GM12892 (cell line): ENCODE measurements at regions not wholly inside any gene's neighbourhood (a gene's known extent, or its start where the extent isn't known, plus 50 kb on each side); places are given as distances from the start of the nearest gene placed in this dataset.

Experiments used
- DNase-seq: peaks from one replicate; pipeline ENCODE4 v3.0.0; 2011; ENCODE audit not compliant: insufficient read length
- FAIRE-seq: peaks from 2 replicates; lab custom pipeline; 2011; peaks lifted over from hg19 to GRCh38; lab: Jason Lieb, UNC
- POLR2A ChIP-seq: IDR thresholded peaks from 2 replicates; pipeline ENCODE4 v1.6.1; 2011; ENCODE audit warnings: low read depth, low read length, control low read depth
- POLR2AphosphoS5 ChIP-seq: IDR thresholded peaks from 2 replicates; pipeline ENCODE4 v1.6.1; 2011; ENCODE audit warnings: low read depth, low read length, control low read depth
- TAF1 ChIP-seq: IDR thresholded peaks from 2 replicates; pipeline ENCODE4 v1.6.1; 2011; ENCODE audit warnings: low read depth, mild to moderate bottlenecking, control low read depth, low read length, borderline replicate concordance

GRCh38 chr14:42742084-42742483 is 1135.4 kb downstream of the LRFN5 start:
- DNase-seq (no peak), FAIRE-seq (no peak)
- TF ChIP-seq TAF1 (no peak), POLR2A (no peak), POLR2AphosphoS5 (no peak)

GRCh38 chr14:42736408-42736807 is 1129.7 kb downstream of the LRFN5 start:
- no peak for FAIRE-seq

GRCh38 chr14:42734041-42734440 is 1127.4 kb downstream of the LRFN5 start:
- FAIRE-seq (no peak), DNase-seq (no peak)
- TF ChIP-seq TAF1 (no peak), POLR2AphosphoS5 (no peak), POLR2A (no peak)

More at GRCh38 chr14:42736408-42736807, 1129.7 kb downstream of the LRFN5 start:
- no peak for DNase-seq
- no peak for TF ChIP-seq POLR2AphosphoS5
- TF ChIP-seq POLR2A = no peak
- TF ChIP-seq TAF1 = no peak

DNA sequence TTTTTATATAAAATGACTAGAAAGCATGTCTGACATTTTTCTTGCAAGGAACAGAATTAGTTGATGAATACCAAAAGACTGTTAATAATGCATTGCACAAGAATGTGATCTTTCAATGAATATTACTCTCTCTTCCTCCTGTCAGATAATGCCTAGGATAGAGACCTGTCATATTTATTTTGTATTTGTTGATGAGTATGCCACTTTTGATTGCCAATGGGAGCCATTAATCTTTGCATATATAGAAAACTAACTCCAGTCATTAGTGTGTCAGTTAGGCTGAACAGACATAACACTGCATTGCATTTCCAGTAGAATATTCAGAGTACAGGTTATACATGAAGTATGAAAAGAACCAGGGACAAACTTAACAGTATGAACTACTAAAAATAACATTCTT is 1125.3 kb downstream of the LRFN5 start:
- FAIRE-seq (no peak), DNase-seq (no peak)
- no peak for TF ChIP-seq POLR2AphosphoS5
- TF ChIP-seq TAF1 = no peak

DNA sequence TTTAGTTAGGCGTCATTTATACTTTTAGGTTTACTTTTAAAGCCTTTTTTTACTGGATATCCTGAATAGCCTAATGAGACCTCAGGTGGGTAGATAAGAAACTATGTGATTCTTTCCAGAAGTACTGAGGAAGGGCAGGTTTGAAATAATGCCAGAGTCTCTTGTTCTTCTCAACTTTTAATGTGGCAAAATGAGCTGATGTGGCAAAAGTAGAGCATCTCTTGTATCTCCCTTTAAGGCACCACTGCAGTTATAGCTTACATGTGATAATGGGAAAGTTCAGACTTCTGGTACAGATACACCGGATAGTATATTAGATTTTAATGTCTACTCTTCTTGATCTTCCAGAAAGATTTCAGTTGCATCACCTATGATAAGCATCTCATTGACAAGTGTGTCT is 1124.8 kb downstream of the LRFN5 start:
- TF ChIP-seq TAF1 = no peak
- no peak for TF ChIP-seq POLR2A
- TF ChIP-seq POLR2AphosphoS5 = no peak
- FAIRE-seq (no peak), DNase-seq (no peak)

DNA sequence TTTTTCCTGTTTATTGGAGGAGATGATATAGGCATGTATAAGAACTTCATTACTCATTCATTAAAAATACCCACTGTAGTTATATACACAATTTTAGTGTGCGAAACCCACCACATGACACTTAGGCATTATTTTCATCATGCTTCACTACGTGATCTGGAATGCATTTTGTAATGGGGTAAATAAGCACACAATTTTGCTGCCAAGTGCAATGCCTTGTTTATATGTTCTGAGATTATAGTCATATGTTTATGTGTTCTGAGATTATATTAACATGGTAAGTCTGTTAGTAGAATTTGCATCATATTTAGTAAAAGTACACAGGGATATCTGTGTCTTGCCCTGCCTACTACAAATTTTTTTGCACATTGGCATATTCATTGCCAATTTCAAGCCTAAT is 1123.0 kb downstream of the LRFN5 start:
- DNase-seq = no peak
- FAIRE-seq = no peak
- TF ChIP-seq TAF1 = no peak
- TF ChIP-seq POLR2A = no peak
- no peak for TF ChIP-seq POLR2AphosphoS5

DNA sequence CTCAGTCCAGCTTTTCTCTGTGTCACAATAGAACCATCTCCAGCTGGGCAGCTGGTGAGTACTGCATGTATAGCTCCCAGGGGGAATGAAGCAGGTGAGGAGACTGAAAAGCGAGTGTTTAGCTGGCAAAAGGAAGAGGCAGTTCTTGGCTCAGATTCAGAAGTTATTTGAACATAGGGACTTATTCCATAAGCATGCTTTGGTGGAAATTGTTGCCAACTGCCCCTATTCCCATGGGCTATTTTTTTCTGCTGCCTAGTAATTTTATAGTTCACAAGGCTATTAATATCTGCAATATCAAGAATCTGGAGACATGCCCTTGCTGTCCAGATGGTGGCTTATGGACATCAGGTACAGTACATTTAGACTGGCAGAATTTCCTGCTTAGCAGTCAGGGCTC is 1112.7 kb downstream of the LRFN5 start:
- DNase-seq (no peak), FAIRE-seq (no peak)
- TF ChIP-seq TAF1 = no peak
- TF ChIP-seq POLR2A = no peak
- no peak for TF ChIP-seq POLR2AphosphoS5

DNA sequence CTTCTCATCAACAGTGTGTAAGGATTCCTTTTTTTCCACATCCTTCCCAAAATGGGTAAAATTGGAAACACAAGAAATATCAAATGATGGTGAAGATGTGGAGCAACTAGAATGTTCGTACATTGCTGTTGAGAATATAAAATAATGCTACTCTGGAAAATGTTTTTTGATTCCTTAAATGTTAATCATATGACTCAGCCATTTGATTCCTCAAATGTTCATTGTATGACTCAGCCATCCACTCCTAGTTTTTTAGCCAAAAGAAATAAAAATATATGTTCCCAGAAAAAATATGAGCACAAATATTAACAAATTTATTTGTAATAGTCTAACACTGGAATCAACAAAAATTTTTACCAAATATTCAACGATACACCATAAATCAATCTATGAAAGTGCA is 1108.6 kb downstream of the LRFN5 start:
- TF ChIP-seq POLR2AphosphoS5 (no peak), TAF1 (no peak), POLR2A (no peak)
- FAIRE-seq (no peak), DNase-seq (no peak)

- DNase-seq (no peak), FAIRE-seq (no peak)
- TF ChIP-seq POLR2AphosphoS5 (no peak), TAF1 (no peak), POLR2A (no peak)
Measured at GRCh38 chr14:42710071-42710470, 1103.4 kb downstream of the LRFN5 start.

DNA sequence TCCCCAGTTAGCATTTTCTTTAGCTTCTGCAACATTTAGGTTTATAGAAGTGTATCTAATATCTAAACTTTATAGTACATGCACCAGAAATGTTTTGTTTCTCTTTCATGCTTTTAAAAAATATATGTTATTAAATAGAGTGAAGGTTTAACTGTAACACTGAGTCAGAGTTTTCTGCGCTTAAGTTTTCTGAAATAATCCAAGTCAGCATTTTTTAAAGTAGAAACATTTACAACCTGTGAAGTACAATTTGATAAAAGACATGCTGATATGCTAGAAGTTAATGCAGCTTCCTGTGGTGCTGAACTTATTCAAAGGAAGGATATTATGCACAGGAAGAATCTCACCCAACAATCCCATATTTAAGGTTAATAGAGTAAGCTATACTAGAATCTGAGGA is 1096.8 kb downstream of the LRFN5 start:
- no peak for FAIRE-seq
- no peak for TF ChIP-seq POLR2A
- TF ChIP-seq TAF1 = no peak
- TF ChIP-seq POLR2AphosphoS5 = no peak
- DNase-seq = no peak

- no peak for TF ChIP-seq POLR2AphosphoS5
Measured at GRCh38 chr14:42687421-42687820, 1080.7 kb downstream of the LRFN5 start.

DNA sequence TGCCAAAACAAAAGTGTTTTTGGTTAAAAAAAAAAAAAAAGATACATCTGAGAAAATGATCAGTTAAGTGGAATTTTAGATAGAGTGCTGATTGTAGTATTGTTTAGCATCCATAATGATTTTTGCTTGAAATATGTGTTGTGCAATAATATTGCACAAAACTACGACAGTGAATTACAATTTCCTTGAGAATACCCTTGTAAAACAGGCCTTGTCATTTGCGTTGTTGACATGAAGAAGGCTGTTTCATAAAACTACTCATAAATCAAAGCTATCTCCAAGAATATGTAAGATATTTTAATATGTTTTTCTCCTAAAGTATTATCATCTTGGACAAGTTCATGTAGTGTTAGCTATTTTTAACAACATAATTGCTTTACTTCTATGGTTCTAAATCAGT is 1077.0 kb downstream of the LRFN5 start:
- TF ChIP-seq TAF1 = no peak
- no peak for TF ChIP-seq POLR2A
- no peak for TF ChIP-seq POLR2AphosphoS5
- DNase-seq (no peak), FAIRE-seq (no peak)

More at GRCh38 chr14:42687421-42687820, 1080.7 kb downstream of the LRFN5 start:
- DNase-seq (no peak), FAIRE-seq (no peak)

GRCh38 chr14:42676636-42677035 is 1070.0 kb downstream of the LRFN5 start:
- DNase-seq (no peak), FAIRE-seq (no peak)
- TF ChIP-seq TAF1 (no peak), POLR2A (no peak), POLR2AphosphoS5 (no peak)
